RWPE1 (cell line): ENCODE measurements at regions not wholly inside any gene's neighbourhood (a gene's known extent, or its start where the extent isn't known, plus 50 kb on each side); places are given as distances from the start of the nearest gene placed in this dataset.

Experiments
- CTCF ChIA-PET: fragments of 350-600 bp; sonication (Branson Sonifier 250); formaldehyde crosslinking; extraction: SDS; loops from one replicate; lab custom pipeline; 2021; lab: Yijun Ruan, JAX
- POLR2A ChIA-PET: fragments of 400-600 bp; formaldehyde crosslinking; extraction: SDS; loops from one replicate; lab custom pipeline; 2020; ENCODE audit warnings: antibody characterized with exemption; ENCODE audit not compliant: low non-redundant PET; lab: Yijun Ruan, JAX
- DNase-seq: peaks from one replicate; pipeline ENCODE4 v3.0.0; 2012; ENCODE audit warnings: low spot score
- H3K27ac ChIP-seq: fragments of 450-650 bp; 2 replicates; pipeline ENCODE4 v1.5.1; 2017
- CTCF ChIP-seq: fragments of 450-650 bp; conservative IDR thresholded peaks from 2 replicates; pipeline ENCODE4 v1.5.1; 2017; ENCODE audit warnings: low read depth, mild to moderate bottlenecking

DNA sequence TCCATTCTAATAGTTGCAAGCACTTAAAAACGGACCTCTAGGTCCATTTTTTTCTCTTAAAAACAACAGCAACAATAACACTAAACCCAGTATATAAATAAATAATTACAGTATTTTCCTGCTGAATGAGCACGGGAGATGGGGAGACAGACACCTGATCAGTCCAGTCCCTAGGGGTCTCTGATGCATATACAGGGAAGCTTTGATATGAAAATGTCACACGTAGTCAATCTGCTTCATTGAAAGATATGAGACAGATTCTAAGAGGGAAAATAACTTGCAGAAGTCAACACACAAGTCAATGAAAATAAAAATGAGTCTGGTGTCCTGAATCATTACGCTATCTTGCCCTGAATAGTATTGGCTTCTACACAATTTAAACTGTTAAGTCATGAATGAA, 523.3 kb upstream of the SLC8A1 start:
- no peak for TF ChIP-seq CTCF

DNA sequence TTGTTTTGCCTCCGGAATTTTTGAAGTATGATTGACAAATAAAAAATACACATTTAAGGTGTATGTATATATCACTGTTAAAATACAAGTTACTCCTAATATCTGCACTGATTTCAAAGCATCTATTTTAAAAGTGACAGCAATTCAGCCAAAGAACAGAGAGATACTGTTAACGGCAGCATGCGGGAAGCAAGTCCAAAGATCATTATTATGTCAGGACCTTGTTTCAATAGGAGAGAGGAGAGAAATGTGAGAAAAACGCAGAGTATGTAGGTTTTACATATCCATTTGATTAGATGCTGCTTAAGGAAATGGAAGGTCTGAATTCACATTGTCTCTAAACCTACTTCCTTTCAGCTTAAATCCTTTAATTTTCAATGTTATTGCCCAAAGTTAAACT, 545.5 kb upstream of the SLC8A1 start:
- ChIA-PET CTCF (interaction anchor here (0.6 kb wide), 1 partner anchor 773 kb away, joined by 3 read pairs; no protein-coding TSS in a partner anchor), POLR2A (no interaction called here)
- no peak overlapping the region for H3K27ac ChIP-seq
- DNase-seq: no peak
- TF ChIP-seq CTCF: no peak

More for the DNA sequence above, 523.3 kb upstream of the SLC8A1 start:
- DNase-seq: no peak
- H3K27ac ChIP-seq: no peak overlapping the region
- CTCF ChIA-PET: no interaction called here
- POLR2A ChIA-PET: interaction anchor here (0.6 kb wide), 1 partner anchor 805 kb away, joined by 3 read pairs; no protein-coding TSS in a partner anchor

GRCh38 chr2:41000374-41000773, 548.5 kb upstream of the SLC8A1 start:
- POLR2A ChIA-PET: no interaction called here
- DNase-seq: no peak
- no peak for TF ChIP-seq CTCF
- CTCF ChIA-PET: no interaction called here
- H3K27ac ChIP-seq: no peak overlapping the region

DNA sequence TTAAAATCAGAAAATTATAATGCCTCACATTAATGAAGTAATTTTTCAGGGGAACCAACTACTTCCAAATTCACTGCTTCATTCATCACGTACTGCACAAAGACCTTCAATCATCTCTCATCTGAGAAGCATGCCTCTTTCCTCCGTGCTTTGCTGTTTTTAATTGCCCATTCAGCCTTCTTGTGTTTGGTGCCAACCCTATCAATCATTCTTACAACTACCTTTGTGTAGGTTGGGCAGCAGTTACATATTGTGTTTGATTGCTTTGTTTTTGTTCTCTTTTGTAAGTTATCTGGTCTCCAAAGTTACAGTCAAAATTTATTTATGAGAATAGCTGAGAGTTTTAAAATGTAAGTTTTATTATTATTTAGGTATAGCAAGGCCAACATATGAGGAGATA, 549.0 kb upstream of the SLC8A1 start:
- no peak overlapping the region for H3K27ac ChIP-seq
- ChIA-PET CTCF (interaction anchor here (0.6 kb wide), 1 partner anchor 543 kb away, joined by 4 read pairs; no protein-coding TSS in a partner anchor), POLR2A (no interaction called here)
- TF ChIP-seq CTCF: no peak
- DNase-seq: no peak

DNA sequence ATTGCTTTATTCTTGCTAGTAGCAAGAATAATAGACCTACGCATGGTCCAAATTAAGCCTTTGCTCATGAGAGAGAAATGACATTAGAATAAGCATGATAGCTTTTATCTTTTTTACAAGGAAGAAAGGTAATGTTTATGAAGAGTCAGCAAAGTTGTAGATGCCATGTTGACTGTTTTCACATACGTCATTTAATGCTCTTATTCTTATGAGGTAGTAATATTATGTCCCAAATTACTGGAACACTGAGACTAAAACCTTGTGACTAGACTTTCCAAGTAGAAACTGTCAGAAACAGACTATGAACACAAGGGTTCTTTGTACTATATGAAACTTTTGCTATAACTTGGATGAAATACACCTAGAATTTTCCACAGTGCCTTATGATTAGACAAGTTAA, 552.8 kb upstream of the SLC8A1 start:
- ChIA-PET CTCF (no interaction called here), POLR2A (no interaction called here)
- no peak for DNase-seq
- TF ChIP-seq CTCF: no peak
- H3K27ac ChIP-seq: no peak overlapping the region

DNA sequence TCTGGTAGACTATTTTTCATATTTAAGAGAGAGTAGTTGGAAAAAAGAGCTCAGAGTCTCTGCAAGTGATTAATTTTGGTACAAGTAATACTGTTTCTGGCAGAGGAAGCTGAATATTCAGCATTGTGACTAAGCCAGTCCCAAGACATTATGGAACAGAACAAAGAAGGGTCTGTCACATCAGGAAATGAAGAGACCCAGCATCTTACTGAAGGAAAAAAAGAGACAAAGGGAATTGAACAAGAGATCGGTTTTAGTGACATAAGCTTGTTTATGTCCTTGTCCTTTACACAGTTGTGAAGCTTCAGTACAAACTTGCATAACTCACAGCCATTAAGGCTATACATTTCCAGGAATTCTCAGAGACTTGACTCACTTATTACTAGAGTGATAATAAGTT, 568.5 kb upstream of the SLC8A1 start:
- DNase-seq: no peak
- ChIA-PET CTCF (no interaction called here), POLR2A (no interaction called here)
- no peak overlapping the region for H3K27ac ChIP-seq
- no peak for TF ChIP-seq CTCF
